HepG2 (cell line): ENCODE measurements at regions not wholly inside any gene's neighbourhood (a gene's known extent, or its start where the extent isn't known, plus 50 kb on each side); places are given as distances from the start of the nearest gene placed in this dataset.

Source experiments
- BORCS8-MEF2B ChIP-seq: sonication (generic); formaldehyde crosslinking; IDR thresholded peaks from 2 replicates; pipeline ENCODE4 v1.8.0; 2022; ENCODE audit warnings: mild to moderate bottlenecking, missing genetic modification reagents
- CREM ChIP-seq, 2 experiments: sonication (generic) in 1 of 2; formaldehyde crosslinking in 1 of 2; IDR thresholded peaks; 2 replicates each; pipeline versions ENCODE4 v1.4.0 to v1.6.1; 2016 to 2020; ENCODE audit warnings: antibody characterized with exemption in 1 of 2, mild to moderate bottlenecking in 1 of 2, missing genetic modification reagents in 1 of 2
- EP300 ChIP-seq, 3 experiments: sonication (generic) in 1 of 3; formaldehyde crosslinking in 1 of 3; IDR thresholded peaks; 2 replicates each; pipeline versions ENCODE4 v1.5.1 to v1.6.1; 2011 to 2020; ENCODE audit warnings: low read depth in 2 of 3, low read length in 2 of 3, borderline replicate concordance in 1 of 3, improper control_type of control experiment in 1 of 3, mild to moderate bottlenecking in 1 of 3, missing genetic modification reagents in 1 of 3, moderate library complexity in 1 of 3
- FOXP1 ChIP-seq, 2 experiments: fragments of 450-650 bp in 1 of 2; IDR thresholded peaks; 2 replicates each; pipeline ENCODE4 v1.6.1; 2017 to 2018; ENCODE audit warnings: antibody characterized with exemption in 1 of 2
- SRSF9 ChIP-seq: fragments of 200-400 bp; formaldehyde crosslinking; IDR thresholded peaks from 2 replicates; pipeline ENCODE4 v1.6.1; 2018; ENCODE audit warnings: borderline replicate concordance, mild to moderate bottlenecking, low read depth, low read length; ENCODE audit not compliant: insufficient read depth, poor library complexity, severe bottlenecking
- STAT5B ChIP-seq: sonication (generic); formaldehyde crosslinking; IDR thresholded peaks from 2 replicates; pipeline ENCODE4 v1.4.0; 2020; ENCODE audit warnings: missing genetic modification reagents
- ZNF234 ChIP-seq: sonication (generic); formaldehyde crosslinking; conservative IDR thresholded peaks from 2 replicates; pipeline ENCODE4 v1.5.1; 2020; ENCODE audit warnings: mild to moderate bottlenecking, missing genetic modification reagents
- ZNF788 ChIP-seq: sonication (generic); formaldehyde crosslinking; IDR thresholded peaks from 2 replicates; pipeline ENCODE4 v1.5.0; 2020; ENCODE audit warnings: mild to moderate bottlenecking, missing genetic modification reagents, borderline replicate concordance
- TF ChIP-seq, protein P1 (sequence below): IDR thresholded peaks from 2 replicates; pipeline ENCODE4 v1.6.1; 2012; ENCODE audit warnings: inconsistent platforms
- TF ChIP-seq, protein P2 (sequence below): sonication (generic); formaldehyde crosslinking; IDR thresholded peaks from 2 replicates; pipeline ENCODE4 v1.4.0; 2020; ENCODE audit warnings: missing genetic modification reagents

DNA sequence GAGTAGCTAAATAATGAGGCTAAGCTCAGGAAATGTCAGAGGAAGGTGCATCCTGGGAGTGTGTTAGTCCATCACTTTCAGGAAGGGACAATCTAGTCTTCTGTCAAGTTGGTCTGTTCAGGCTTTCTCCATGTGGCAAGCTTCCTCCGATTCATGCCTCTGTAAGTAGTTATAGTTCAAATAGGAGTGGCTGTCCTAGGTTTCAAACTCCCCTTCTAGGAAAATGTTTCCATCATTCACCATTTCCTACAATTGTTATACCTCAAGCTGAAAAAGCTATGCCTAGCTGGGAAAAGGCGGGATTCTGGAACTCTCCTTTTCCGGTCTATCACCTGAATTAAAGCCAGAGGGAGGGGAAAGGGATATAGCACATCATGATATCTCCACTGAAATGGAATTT lies 287.7 kb upstream of the ZSWIM2 start:
- TF ChIP-seq BORCS8-MEF2B (CRISPR knock-in tag) (no peak), ZNF788 (CRISPR knock-in tag) (no peak), SRSF9 (no peak), ZNF234 (CRISPR knock-in tag) (no peak), STAT5B (CRISPR knock-in tag) (no peak), EP300 (IDR thresholded peaks at IDR 0.05; ENCODE audit: low read depth in 2 of 2, low read length in 2 of 2) (no peak), EP300 (CRISPR knock-in tag; IDR thresholded peaks at IDR 0.05; ENCODE audit: borderline replicate concordance) (no peak), FOXP1 (IDR thresholded peaks at IDR 0.05) (no peak), FOXP1 (CRISPR knock-in tag; IDR thresholded peaks at IDR 0.05) (no peak), CREM (IDR thresholded peaks at IDR 0.05) (no peak), CREM (CRISPR knock-in tag; IDR thresholded peaks at IDR 0.05) (no peak)
- TF ChIP-seq, protein P1, sequence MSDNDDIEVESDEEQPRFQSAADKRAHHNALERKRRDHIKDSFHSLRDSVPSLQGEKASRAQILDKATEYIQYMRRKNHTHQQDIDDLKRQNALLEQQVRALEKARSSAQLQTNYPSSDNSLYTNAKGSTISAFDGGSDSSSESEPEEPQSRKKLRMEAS: no peak
- TF ChIP-seq, protein P2, sequence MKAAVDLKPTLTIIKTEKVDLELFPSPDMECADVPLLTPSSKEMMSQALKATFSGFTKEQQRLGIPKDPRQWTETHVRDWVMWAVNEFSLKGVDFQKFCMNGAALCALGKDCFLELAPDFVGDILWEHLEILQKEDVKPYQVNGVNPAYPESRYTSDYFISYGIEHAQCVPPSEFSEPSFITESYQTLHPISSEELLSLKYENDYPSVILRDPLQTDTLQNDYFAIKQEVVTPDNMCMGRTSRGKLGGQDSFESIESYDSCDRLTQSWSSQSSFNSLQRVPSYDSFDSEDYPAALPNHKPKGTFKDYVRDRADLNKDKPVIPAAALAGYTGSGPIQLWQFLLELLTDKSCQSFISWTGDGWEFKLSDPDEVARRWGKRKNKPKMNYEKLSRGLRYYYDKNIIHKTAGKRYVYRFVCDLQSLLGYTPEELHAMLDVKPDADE (CRISPR knock-in tag): no peak
